ENCODE measurements at regions not wholly inside any gene's neighbourhood (a gene's known extent, or its start where the extent isn't known, plus 50 kb on each side); places are given as distances from the start of the nearest gene placed in this dataset.
A peak's percentile ranks its signal among the peaks of the same experiment; 100 is the strongest.

- Histone ChIP-seq H3K4me3 (ENCODE audit: low read depth, low read length) (no peak overlapping the region), H3K27me3 (ENCODE audit: control insufficient read depth, insufficient read depth, low read length) (no peaks in the 10 kb centered on the region), H3K36me3 (ENCODE audit: control insufficient read depth, insufficient read depth, low read length) (no peaks in the 10 kb centered on the region)
- TF ChIP-seq CTCF (IDR thresholded peaks at IDR 0.05; ENCODE audit: insufficient read depth, low read length, severe bottlenecking), result no peak
- FAIRE-seq, result no peak
- DNase-seq (ENCODE audit: low read depth), result no peak
These were observed 498.8 kb upstream of the TCF4 start for GRCh38 chr18:56086786-56087185.

- FAIRE-seq, result no peak
- H3K27me3 ChIP-seq (ENCODE audit: control insufficient read depth, insufficient read depth, low read length), result no peaks in the 10 kb centered on the region
- DNase-seq (ENCODE audit: low read depth), result no peak
- no peak overlapping the region for H3K4me3 ChIP-seq (ENCODE audit: low read depth, low read length)
- no peak for TF ChIP-seq CTCF (IDR thresholded peaks at IDR 0.05; ENCODE audit: insufficient read depth, low read length, severe bottlenecking)
- H3K36me3 ChIP-seq (ENCODE audit: control insufficient read depth, insufficient read depth, low read length), result no peaks in the 10 kb centered on the region
These were observed 498.2 kb upstream of the TCF4 start for GRCh38 chr18:56086176-56086575.

GRCh38 chr18:56085551-56085950, 497.6 kb upstream of the TCF4 start:
- TF ChIP-seq CTCF (IDR thresholded peaks at IDR 0.05; ENCODE audit: insufficient read depth, low read length, severe bottlenecking), result no peak
- Histone ChIP-seq H3K4me3 (ENCODE audit: low read depth, low read length) (no peak overlapping the region), H3K27me3 (ENCODE audit: control insufficient read depth, insufficient read depth, low read length) (no peaks in the 10 kb centered on the region), H3K36me3 (ENCODE audit: control insufficient read depth, insufficient read depth, low read length) (no peaks in the 10 kb centered on the region)
- no peak for FAIRE-seq
- DNase-seq (ENCODE audit: low read depth), result peak; percentile 74

- DNase-seq (ENCODE audit: low read depth) (no peak), FAIRE-seq (no peak)
- no peaks in the 10 kb centered on the region for H3K27me3 ChIP-seq (ENCODE audit: control insufficient read depth, insufficient read depth, low read length)
- no peaks in the 10 kb centered on the region for H3K36me3 ChIP-seq (ENCODE audit: control insufficient read depth, insufficient read depth, low read length)
- H3K4me3 ChIP-seq (ENCODE audit: low read depth, low read length), result no peak overlapping the region
- TF ChIP-seq CTCF (IDR thresholded peaks at IDR 0.05; ENCODE audit: insufficient read depth, low read length, severe bottlenecking), result no peak
These were observed 495.7 kb upstream of the TCF4 start for GRCh38 chr18:56083523-56084287.

GRCh38 chr18:56083097-56083521, 495.1 kb upstream of the TCF4 start:
- FAIRE-seq (no peak), DNase-seq (ENCODE audit: low read depth) (no peak)
- H3K4me3 ChIP-seq (ENCODE audit: low read depth, low read length), result no peak overlapping the region
- H3K27me3 ChIP-seq (ENCODE audit: control insufficient read depth, insufficient read depth, low read length), result no peaks in the 10 kb centered on the region
- no peak for TF ChIP-seq CTCF (IDR thresholded peaks at IDR 0.05; ENCODE audit: insufficient read depth, low read length, severe bottlenecking)
- no peaks in the 10 kb centered on the region for H3K36me3 ChIP-seq (ENCODE audit: control insufficient read depth, insufficient read depth, low read length)

- no peak for FAIRE-seq
These were observed 488.7 kb upstream of the TCF4 start for GRCh38 chr18:56076723-56077122.

More at GRCh38 chr18:56076723-56077122, 488.7 kb upstream of the TCF4 start:
- Histone ChIP-seq H3K36me3 (ENCODE audit: control insufficient read depth, insufficient read depth, low read length) (no peaks in the 10 kb centered on the region), H3K27me3 (ENCODE audit: control insufficient read depth, insufficient read depth, low read length) (no peaks in the 10 kb centered on the region), H3K4me3 (ENCODE audit: low read depth, low read length) (no peak overlapping the region)
- no peak for TF ChIP-seq CTCF (IDR thresholded peaks at IDR 0.05; ENCODE audit: insufficient read depth, low read length, severe bottlenecking)
- DNase-seq (ENCODE audit: low read depth), result no peak

Measured in bronchial epithelial cell (primary cell).